ENCODE measurements at regions not wholly inside any gene's neighbourhood (a gene's known extent, or its start where the extent isn't known, plus 50 kb on each side); places are given as distances from the start of the nearest gene placed in this dataset.

DNA sequence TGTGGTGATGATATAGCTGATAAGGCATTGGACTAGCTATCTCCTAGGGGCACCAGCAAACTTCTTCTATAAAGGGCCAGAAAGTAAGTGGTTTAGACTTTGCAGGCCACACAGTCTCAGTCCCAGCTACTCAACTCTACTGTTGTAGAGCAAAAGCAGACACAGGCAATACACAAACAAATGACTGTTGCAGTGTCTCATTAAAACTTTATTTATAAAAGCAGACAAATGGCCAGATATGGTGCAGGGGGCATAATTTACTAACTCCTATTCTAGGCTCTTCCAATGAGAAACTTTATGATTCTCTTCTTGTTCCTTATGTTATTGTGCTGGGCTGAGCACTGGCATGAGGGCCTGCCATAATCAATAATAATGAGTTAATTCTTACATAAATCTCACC, 176.8 kb upstream of the POU3F1 start:
- DNase-seq (ENCODE audit: low read depth in 3 of 3), result no peak

- DNase-seq (ENCODE audit: low read depth in 3 of 3), result no peak
Observed at GRCh38 chr1:38222891-38223290, 176.3 kb upstream of the POU3F1 start.

- no peak for DNase-seq (ENCODE audit: low read depth in 3 of 3)
Observed at GRCh38 chr1:38221006-38221649, 174.5 kb upstream of the POU3F1 start.

DNA sequence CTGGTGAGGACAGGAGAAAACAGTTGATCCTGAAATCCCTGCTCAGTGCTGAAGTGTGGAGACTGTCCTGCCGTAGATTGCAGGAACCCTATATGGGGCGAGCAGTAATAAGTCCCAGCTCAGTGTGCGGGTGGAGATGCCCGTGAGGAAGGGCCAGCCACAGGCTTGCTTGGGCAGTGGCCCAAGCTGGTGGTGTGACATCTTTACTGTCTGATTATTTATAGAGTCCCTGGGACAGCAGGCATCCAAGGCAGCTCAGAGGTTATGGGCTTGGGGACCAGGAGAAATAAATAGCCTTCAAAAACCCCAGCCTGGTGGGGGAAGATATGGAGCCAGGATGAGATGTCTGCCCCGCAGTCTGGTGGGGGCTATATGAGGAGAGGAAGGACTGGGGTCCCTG, 170.7 kb upstream of the POU3F1 start:
- DNase-seq (ENCODE audit: low read depth in 3 of 3), result no peak

- no peak for DNase-seq (ENCODE audit: low read depth in 3 of 3)
Observed at GRCh38 chr1:38213646-38214434, 167.2 kb upstream of the POU3F1 start.

- DNase-seq (ENCODE audit: low read depth in 3 of 3), result no peak
Observed at GRCh38 chr1:38210895-38211177, 164.2 kb upstream of the POU3F1 start.

DNA sequence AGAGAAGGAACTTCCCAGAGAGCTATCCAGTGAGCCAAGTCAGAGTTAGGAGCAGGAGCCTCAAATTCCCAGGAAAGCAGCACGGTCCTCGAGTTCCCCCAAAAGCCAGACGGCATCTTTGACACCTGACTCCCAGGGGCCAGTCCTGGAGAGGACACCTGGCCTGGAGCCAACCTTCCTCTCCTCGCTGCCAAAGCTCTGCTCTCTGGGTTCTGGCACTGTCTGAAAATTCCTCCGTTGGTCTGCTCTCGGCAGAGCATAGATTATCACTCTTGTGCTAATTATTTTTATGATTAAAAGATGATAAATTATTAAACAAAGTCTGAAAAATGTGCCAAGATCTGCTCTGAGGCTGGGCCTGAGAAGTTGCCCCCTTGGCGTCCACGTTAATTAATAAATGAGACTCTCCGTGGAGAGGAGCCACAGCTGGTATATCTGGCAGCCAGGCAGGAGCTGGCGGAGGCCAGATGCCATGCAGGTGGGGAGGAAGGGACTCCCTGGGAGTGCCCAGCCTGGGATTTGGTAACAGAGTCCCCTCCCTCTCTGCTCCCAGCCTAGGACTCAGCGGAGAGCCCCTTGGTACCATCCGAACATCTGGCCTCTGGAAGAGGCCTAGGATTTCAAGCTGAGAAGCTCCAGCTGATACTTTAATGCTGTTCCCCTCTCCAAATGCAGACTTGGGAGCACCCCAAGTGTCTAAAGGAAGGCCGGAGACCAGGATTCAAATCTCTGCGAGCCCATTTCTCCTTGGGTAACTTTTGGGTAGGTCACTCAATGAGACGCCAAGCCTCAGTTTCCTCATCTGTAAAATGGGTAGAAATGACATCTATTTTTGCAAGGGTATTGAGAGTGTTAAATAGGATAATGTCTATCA, 163.7 kb upstream of the POU3F1 start:
- no peak for DNase-seq (ENCODE audit: low read depth in 3 of 3)

GRCh38 chr1:38208716-38209632, 162.4 kb upstream of the POU3F1 start:
- no peak for DNase-seq (ENCODE audit: low read depth in 3 of 3)

- no peak for DNase-seq (ENCODE audit: low read depth in 3 of 3)
Observed at GRCh38 chr1:38207906-38208305, 161.3 kb upstream of the POU3F1 start.

GRCh38 chr1:38207275-38207674, 160.7 kb upstream of the POU3F1 start:
- DNase-seq (ENCODE audit: low read depth in 3 of 3), result no peak

DNA sequence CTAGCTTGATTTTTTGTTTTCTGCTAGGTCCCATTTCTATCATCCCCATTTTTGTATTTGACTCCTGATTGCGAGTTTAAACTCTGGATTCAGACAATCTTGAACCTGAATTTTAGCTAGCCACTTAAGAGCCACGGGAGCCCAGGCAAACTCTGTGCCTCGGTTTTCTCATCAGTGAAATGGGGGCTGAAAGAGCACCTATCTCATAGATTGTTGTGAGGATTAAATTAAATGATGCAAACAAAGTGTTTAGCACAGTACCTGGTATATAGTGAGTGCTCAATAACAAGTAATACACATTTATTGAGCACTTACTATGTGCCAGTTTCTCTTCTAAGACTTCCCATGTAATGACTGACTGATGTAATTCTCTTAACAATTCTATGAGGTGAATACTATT, 158.1 kb upstream of the POU3F1 start:
- DNase-seq (ENCODE audit: low read depth in 3 of 3), result no peak

DNA sequence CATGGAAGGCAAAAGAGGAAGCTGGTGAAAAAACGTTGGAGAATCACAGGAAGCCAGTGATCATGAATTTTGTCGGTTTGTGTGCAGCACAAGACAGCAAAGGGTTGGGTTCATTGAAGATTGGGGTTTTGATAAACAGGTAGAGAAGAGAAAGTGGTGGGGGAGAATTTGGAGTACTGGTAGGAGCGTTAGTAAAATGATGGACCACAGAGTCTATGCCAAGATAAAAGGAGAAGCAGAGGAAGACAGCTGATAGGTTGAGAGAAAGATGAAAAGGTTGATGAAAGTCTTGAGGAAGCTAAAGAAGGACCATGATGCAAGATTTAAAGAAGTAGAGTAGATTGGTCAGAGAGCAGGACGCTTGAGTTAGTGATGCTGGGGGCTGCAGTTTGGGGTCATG, 156.8 kb upstream of the POU3F1 start:
- DNase-seq (ENCODE audit: low read depth in 3 of 3), result no peak

GRCh38 chr1:38201431-38201830, 154.8 kb upstream of the POU3F1 start:
- DNase-seq (ENCODE audit: low read depth in 3 of 3), result no peak

GRCh38 chr1:38198621-38199020, 152.0 kb upstream of the POU3F1 start:
- DNase-seq (ENCODE audit: low read depth in 3 of 3), result no peak

DNA sequence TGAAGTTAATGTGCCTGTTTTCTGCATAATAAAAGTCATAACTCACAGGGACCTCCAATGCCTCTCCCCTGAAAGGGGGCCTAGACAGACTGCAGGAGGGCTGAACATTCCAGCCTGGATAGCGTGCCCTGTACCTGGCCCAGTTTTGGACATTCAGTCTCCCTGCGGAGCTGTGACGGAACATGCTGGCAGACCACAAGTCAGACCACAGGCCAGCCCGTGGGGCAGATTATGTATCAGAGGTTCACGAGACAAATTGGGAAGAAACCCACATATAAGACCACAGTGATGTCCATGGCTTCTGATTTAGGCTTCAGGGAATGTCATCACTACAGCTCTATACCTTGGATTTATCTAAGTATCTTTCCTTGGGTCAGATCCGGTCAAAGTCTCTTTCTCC, 151.5 kb upstream of the POU3F1 start:
- DNase-seq (ENCODE audit: low read depth in 3 of 3), result no peak

DNA sequence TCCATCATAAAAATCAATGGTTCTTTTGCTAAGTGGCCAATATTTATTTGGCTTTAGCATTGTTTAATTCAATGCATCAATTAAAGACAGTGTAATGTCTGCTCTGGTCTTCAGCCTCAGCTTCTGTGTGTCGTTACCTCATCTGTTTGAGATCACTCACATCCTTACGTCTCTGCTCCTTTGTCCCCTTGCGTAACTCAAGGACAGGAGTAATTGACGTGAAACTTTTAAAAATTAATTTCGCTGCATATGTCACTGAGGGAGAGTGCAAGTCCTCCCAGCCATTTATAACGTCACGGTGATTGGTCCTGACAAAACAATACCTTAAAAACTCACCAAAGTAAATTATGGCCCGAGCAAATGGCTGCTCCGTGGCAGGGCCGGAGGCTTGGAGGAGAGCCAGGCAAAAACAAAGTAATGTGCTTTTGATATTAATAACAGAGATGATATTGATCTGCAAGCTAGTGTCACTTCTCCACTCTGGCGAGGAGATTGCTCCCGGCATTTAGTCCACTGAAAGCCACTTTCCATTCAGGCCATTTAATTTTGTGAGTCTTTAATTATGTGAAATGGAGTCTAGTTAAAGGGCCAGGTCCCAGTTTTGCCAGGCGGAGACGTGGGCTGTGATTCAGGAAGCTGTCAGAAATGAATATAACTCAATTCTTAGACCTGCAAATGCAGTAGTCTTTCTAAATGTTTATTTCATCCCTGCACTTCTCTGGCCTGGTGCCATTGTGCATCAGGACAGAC, 150.9 kb upstream of the POU3F1 start:
- no peak for DNase-seq (ENCODE audit: low read depth in 3 of 3)

DNA sequence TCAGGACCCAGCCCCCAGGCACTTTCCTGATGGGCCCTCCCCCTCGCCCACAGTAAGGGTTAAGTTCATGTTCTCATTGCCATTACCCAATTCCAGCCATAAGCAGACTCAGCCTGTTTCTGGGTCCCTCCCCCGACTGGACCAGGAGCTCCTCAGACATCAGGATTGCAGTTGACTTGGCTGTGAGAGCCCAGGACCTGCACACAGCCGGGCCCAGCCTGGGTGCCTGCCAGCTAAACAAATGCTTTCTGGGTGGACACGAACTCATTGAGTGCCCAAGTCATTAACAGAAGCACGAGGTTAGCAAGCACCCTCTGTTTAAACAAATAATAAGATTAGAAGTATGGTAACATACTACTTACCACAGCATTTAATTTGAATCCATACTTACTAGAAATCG, 147.9 kb upstream of the POU3F1 start:
- no peak for DNase-seq (ENCODE audit: low read depth in 3 of 3)

GRCh38 chr1:38193040-38193439, 146.4 kb upstream of the POU3F1 start:
- no peak for DNase-seq (ENCODE audit: low read depth in 3 of 3)

- no peak for DNase-seq (ENCODE audit: low read depth in 3 of 3)
Observed at GRCh38 chr1:38191461-38191860, 144.9 kb upstream of the POU3F1 start.

DNA sequence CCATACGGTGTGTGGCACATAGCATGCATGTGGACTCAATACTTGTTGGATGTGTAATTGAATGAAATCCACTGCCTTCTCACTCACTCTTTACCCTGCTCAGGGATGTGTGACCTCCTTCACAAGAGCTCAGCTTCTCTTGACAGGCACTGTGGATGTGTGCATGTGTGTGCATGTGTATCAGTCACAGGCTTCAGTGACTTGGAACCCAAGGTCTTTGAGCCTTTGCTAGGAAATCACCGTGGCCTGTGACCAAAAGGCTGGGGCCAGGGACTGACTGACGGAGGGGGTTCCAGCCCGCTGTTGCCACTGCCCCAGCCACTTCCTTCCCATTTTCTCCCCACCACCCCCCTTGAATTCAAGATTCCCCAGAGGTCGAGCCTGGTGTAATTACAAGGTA, 144.4 kb upstream of the POU3F1 start:
- no peak for DNase-seq (ENCODE audit: low read depth in 3 of 3)

DNA sequence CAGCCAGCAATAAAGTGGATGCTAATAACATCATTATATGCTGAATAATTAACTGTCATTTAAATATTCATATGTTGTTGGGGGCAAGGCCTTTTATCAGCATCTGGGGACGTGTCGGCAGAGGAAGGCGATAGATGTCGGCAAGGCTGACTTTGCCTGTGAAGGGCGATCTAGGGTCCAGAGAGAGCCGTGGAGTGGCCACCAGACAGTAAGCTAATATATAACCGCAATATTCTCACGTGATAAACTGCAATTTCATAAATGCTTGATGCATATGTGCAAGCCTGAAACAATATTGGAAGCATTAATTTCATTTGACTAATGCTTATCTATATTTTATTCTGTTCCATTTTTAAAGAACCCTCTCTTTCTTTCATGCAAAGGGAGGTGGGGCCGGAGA, 141.0 kb upstream of the POU3F1 start:
- DNase-seq (ENCODE audit: low read depth in 3 of 3), result no peak

Measured in stimulated activated CD4-positive, alpha-beta T cell treated with anti-CD3 and anti-CD28 coated beads, TNF-alpha, amount 100 ng/mL, for 48 hours (primary cell).